GM23338 (cell line): ENCODE measurements at regions not wholly inside any gene's neighbourhood (a gene's known extent, or its start where the extent isn't known, plus 50 kb on each side); places are given as distances from the start of the nearest gene placed in this dataset.

Source experiments
- ATAC-seq: fragments of 200-7000 bp; cut with Tn5 transposase; 3 replicates; pipeline ENCODE4 v1.9.1; 2020
- DNase-seq: peaks from one replicate; pipeline ENCODE4 v3.0.0-alpha.2; 2015; ENCODE audit warnings: low spot score
- H2AFZ ChIP-seq: fragments of 200-600 bp; sonication (generic); 2 replicates; pipeline ENCODE4 v1.8.0; 2016; ENCODE audit warnings: antibody characterized with exemption, mild to moderate bottlenecking, moderate library complexity
- H3F3A ChIP-seq: fragments of 200-600 bp; sonication (generic); replicated peaks from 2 replicates; pipeline ENCODE4 v1.8.0; 2017; ENCODE audit warnings: antibody characterized with exemption, mixed run types, low read depth
- H3K27ac ChIP-seq: fragments of 200-600 bp; sonication (generic); 2 replicates; pipeline ENCODE4 v1.6.1; 2016; ENCODE audit warnings: low read depth
- H3K27me3 ChIP-seq: fragments of 200-600 bp; sonication (generic); 2 replicates; pipeline ENCODE4 v1.8.0; 2016; ENCODE audit warnings: mild to moderate bottlenecking, mixed run types, moderate library complexity; ENCODE audit not compliant: insufficient read depth
- H3K36me3 ChIP-seq: fragments of 200-600 bp; sonication (generic); 2 replicates; pipeline ENCODE4 v1.8.0; 2016; ENCODE audit warnings: mild to moderate bottlenecking; ENCODE audit not compliant: insufficient read depth
- H3K4me1 ChIP-seq: fragments of 200-600 bp; sonication (generic); 2 replicates; pipeline ENCODE4 v1.8.0; 2016; ENCODE audit warnings: mild to moderate bottlenecking, moderate library complexity; ENCODE audit not compliant: insufficient read depth
- H3K4me2 ChIP-seq: fragments of 200-600 bp; sonication (generic); 2 replicates; pipeline ENCODE4 v1.7.1; 2017; ENCODE audit warnings: mixed run types
- H3K4me3 ChIP-seq: fragments of 200-600 bp; sonication (generic); 2 replicates; pipeline ENCODE4 v1.6.1; 2016; ENCODE audit warnings: mixed run types
- H3K79me2 ChIP-seq: fragments of 200-600 bp; sonication (generic); replicated peaks from 2 replicates; pipeline ENCODE4 v1.8.0; 2017; ENCODE audit warnings: mild to moderate bottlenecking; ENCODE audit not compliant: insufficient read depth
- H3K9me2 ChIP-seq: fragments of 200-600 bp; sonication (generic); 2 replicates; pipeline ENCODE4 v1.8.0; 2017; ENCODE audit not compliant: insufficient read depth
- H4K20me1 ChIP-seq: fragments of 200-600 bp; sonication (generic); replicated peaks from 2 replicates; pipeline ENCODE4 v1.8.0; 2017; ENCODE audit warnings: mild to moderate bottlenecking; ENCODE audit not compliant: insufficient read depth
- H3K27ac Mint-ChIP-seq: 2 replicates; pipeline ENCODE4 v1.8.0; 2020; ENCODE audit warnings: inconsistent platforms, mild to moderate bottlenecking, moderate library complexity, mixed read lengths
- H3K27me3 Mint-ChIP-seq: 3 replicates; pipeline ENCODE4 v1.8.0; 2022; ENCODE audit warnings: low read depth, mild to moderate bottlenecking, moderate library complexity, mixed read lengths, inconsistent platforms; ENCODE audit not compliant: insufficient read depth, poor library complexity
- H3K36me3 Mint-ChIP-seq: 3 replicates; pipeline ENCODE4 v1.8.0; 2021; ENCODE audit warnings: low read depth, mild to moderate bottlenecking, inconsistent platforms, moderate library complexity, mixed read lengths
- H3K4me1 Mint-ChIP-seq: 3 replicates; pipeline ENCODE4 v1.8.0; 2020; ENCODE audit warnings: mild to moderate bottlenecking, inconsistent platforms, mixed read lengths
- H3K4me3 Mint-ChIP-seq: 3 replicates; pipeline ENCODE4 v1.8.0; 2021; ENCODE audit warnings: moderate library complexity, mild to moderate bottlenecking, inconsistent platforms, mixed read lengths
- H3K9me3 Mint-ChIP-seq: 3 replicates; pipeline ENCODE4 v1.8.0; 2020; ENCODE audit warnings: moderate library complexity, mild to moderate bottlenecking, inconsistent platforms, mixed read lengths
- CREB1 ChIP-seq: fragments of 250-450 bp; sonication (Bioruptor Pico); IDR thresholded peaks from 2 replicates; pipeline ENCODE4 v1.5.0; 2020; ENCODE audit warnings: low read depth, mild to moderate bottlenecking, moderate library complexity
- EZH2 ChIP-seq: fragments of 200-600 bp; sonication (generic); IDR thresholded peaks from one replicate; pipeline ENCODE4 v1.8.0; 2017; ENCODE audit warnings: antibody characterized with exemption, mild to moderate bottlenecking, low read depth; ENCODE audit not compliant: unreplicated experiment
- EZH2phosphoT487 ChIP-seq: fragments of 200-600 bp; sonication (generic); IDR thresholded peaks from one replicate; pipeline ENCODE4 v1.8.1; 2018; ENCODE audit warnings: antibody characterized with exemption; ENCODE audit not compliant: unreplicated experiment
- JUNB ChIP-seq: IDR thresholded peaks from one replicate; pipeline ENCODE4 v1.6.1; 2016; ENCODE audit warnings: antibody characterized with exemption; ENCODE audit not compliant: unreplicated experiment
- POLR2AphosphoS5 ChIP-seq: IDR thresholded peaks from 2 replicates; pipeline ENCODE4 v1.6.1; 2016; ENCODE audit warnings: antibody characterized with exemption, low read depth
- STAT1 ChIP-seq: IDR thresholded peaks from one replicate; pipeline ENCODE4 v1.6.1; 2016; ENCODE audit warnings: antibody characterized with exemption; ENCODE audit not compliant: unreplicated experiment
- ZNF114 ChIP-seq: fragments of 250-450 bp; sonication (Bioruptor Pico); IDR thresholded peaks from 2 replicates; pipeline ENCODE4 v1.5.0; 2020; ENCODE audit warnings: mild to moderate bottlenecking, moderate library complexity
- ZNF331 ChIP-seq: fragments of 250-450 bp; sonication (Bioruptor Pico); IDR thresholded peaks from 2 replicates; pipeline ENCODE4 v1.5.0; 2020; ENCODE audit warnings: low read depth, mild to moderate bottlenecking, moderate library complexity
- TF ChIP-seq, protein P1 (sequence below): fragments of 250-450 bp; sonication (Bioruptor Pico); IDR thresholded peaks from 2 replicates; pipeline ENCODE4 v1.5.0; 2020; ENCODE audit warnings: mild to moderate bottlenecking, moderate library complexity
- TF ChIP-seq, protein P2 (sequence below): IDR thresholded peaks from one replicate; pipeline ENCODE4 v1.6.1; 2018; ENCODE audit warnings: antibody characterized with exemption; ENCODE audit not compliant: unreplicated experiment
- TF ChIP-seq, protein P3 (sequence below), 2 experiments: fragments of 200-600 bp in 1 of 2; sonication (generic) in 1 of 2; conservative IDR thresholded peaks; 2 replicates each; pipeline versions ENCODE4 v1.5.1 to v1.6.1; 2016 to 2017; ENCODE audit warnings: antibody characterized with exemption in 2 of 2, low read depth in 2 of 2, mild to moderate bottlenecking in 2 of 2, moderate library complexity in 1 of 2

DNA sequence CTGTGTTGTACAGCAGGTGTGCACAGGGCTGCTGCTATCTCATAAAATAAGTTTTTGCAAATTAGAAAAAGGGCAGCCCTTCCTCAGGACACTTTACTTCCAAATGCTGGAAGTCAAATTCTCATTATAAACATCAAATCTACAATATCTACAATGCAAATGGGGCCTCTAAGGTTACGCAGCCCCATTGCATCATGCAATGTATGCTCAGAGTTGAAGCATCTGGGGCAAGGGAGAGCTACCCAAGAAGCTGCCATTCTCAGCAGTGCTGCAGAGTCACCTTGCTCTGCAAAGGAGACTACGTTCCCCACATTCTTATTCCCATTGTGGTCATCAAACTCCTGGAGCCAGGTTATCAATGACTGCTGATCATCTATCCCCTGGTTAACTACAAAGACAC, 208.9 kb upstream of the POGK start:
- Histone ChIP-seq H3K27ac (no peak overlapping the region), H2AFZ (0 out of 2 replicates have a peak overlapping the region, but pooled peaks have one; percentile 54), H3K4me1 (no peaks in the 10 kb centered on the region), H3K27me3 (no peaks in the 10 kb centered on the region), H3F3A (no peaks in the 10 kb centered on the region), H3K4me2 (no peak overlapping the region), H3K9me2 (0 out of 2 replicates have a peak, but pooled peaks cover 3% of the 10 kb centered on the region), H3K36me3 (no peaks in the 10 kb centered on the region), H3K79me2 (no peaks in the 10 kb centered on the region), H3K4me3 (no peak overlapping the region), H4K20me1 (no peaks in the 10 kb centered on the region)
- ATAC-seq (no peak), DNase-seq (no peak)
- H3K4me3 Mint-ChIP-seq: no peak overlapping the region
- no peaks in the 10 kb centered on the region for H3K36me3 Mint-ChIP-seq
- H3K4me1 Mint-ChIP-seq: no peaks in the 10 kb centered on the region
- no peak for TF ChIP-seq EZH2
- no peak for TF ChIP-seq JUNB
- TF ChIP-seq STAT1: no peak
- no peak for TF ChIP-seq ZNF114 (CRISPR knock-in tag)
- no peak for TF ChIP-seq POLR2AphosphoS5
- TF ChIP-seq CREB1 (CRISPR knock-in tag): no peak
- TF ChIP-seq ZNF331: no peak
- TF ChIP-seq, protein P1, sequence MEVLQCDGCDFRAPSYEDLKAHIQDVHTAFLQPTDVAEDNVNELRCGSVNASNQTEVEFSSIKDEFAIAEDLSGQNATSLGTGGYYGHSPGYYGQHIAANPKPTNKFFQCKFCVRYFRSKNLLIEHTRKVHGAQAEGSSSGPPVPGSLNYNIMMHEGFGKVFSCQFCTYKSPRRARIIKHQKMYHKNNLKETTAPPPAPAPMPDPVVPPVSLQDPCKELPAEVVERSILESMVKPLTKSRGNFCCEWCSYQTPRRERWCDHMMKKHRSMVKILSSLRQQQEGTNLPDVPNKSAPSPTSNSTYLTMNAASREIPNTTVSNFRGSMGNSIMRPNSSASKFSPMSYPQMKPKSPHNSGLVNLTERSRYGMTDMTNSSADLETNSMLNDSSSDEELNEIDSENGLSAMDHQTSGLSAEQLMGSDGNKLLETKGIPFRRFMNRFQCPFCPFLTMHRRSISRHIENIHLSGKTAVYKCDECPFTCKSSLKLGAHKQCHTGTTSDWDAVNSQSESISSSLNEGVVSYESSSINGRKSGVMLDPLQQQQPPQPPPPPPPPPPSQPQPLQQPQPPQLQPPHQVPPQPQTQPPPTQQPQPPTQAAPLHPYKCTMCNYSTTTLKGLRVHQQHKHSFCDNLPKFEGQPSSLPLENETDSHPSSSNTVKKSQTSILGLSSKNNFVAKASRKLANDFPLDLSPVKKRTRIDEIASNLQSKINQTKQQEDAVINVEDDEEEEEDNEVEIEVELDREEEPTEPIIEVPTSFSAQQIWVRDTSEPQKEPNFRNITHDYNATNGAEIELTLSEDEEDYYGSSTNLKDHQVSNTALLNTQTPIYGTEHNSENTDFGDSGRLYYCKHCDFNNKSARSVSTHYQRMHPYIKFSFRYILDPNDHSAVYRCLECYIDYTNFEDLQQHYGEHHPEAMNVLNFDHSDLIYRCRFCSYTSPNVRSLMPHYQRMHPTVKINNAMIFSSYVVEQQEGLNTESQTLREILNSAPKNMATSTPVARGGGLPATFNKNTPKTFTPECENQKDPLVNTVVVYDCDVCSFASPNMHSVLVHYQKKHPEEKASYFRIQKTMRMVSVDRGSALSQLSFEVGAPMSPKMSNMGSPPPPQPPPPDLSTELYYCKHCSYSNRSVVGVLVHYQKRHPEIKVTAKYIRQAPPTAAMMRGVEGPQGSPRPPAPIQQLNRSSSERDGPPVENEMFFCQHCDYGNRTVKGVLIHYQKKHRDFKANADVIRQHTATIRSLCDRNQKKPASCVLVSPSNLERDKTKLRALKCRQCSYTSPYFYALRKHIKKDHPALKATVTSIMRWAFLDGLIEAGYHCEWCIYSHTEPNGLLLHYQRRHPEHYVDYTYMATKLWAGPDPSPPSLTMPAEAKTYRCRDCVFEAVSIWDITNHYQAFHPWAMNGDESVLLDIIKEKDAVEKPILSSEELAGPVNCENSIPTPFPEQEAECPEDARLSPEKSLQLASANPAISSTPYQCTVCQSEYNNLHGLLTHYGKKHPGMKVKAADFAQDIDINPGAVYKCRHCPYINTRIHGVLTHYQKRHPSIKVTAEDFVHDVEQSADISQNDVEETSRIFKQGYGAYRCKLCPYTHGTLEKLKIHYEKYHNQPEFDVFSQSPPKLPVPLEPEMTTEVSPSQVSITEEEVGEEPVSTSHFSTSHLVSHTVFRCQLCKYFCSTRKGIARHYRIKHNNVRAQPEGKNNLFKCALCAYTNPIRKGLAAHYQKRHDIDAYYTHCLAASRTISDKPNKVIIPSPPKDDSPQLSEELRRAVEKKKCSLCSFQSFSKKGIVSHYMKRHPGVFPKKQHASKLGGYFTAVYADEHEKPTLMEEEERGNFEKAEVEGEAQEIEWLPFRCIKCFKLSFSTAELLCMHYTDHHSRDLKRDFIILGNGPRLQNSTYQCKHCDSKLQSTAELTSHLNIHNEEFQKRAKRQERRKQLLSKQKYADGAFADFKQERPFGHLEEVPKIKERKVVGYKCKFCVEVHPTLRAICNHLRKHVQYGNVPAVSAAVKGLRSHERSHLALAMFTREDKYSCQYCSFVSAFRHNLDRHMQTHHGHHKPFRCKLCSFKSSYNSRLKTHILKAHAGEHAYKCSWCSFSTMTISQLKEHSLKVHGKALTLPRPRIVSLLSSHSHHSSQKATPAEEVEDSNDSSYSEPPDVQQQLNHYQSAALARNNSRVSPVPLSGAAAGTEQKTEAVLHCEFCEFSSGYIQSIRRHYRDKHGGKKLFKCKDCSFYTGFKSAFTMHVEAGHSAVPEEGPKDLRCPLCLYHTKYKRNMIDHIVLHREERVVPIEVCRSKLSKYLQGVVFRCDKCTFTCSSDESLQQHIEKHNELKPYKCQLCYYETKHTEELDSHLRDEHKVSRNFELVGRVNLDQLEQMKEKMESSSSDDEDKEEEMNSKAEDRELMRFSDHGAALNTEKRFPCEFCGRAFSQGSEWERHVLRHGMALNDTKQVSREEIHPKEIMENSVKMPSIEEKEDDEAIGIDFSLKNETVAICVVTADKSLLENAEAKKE (CRISPR knock-in tag): no peak
- TF ChIP-seq, protein P2, sequence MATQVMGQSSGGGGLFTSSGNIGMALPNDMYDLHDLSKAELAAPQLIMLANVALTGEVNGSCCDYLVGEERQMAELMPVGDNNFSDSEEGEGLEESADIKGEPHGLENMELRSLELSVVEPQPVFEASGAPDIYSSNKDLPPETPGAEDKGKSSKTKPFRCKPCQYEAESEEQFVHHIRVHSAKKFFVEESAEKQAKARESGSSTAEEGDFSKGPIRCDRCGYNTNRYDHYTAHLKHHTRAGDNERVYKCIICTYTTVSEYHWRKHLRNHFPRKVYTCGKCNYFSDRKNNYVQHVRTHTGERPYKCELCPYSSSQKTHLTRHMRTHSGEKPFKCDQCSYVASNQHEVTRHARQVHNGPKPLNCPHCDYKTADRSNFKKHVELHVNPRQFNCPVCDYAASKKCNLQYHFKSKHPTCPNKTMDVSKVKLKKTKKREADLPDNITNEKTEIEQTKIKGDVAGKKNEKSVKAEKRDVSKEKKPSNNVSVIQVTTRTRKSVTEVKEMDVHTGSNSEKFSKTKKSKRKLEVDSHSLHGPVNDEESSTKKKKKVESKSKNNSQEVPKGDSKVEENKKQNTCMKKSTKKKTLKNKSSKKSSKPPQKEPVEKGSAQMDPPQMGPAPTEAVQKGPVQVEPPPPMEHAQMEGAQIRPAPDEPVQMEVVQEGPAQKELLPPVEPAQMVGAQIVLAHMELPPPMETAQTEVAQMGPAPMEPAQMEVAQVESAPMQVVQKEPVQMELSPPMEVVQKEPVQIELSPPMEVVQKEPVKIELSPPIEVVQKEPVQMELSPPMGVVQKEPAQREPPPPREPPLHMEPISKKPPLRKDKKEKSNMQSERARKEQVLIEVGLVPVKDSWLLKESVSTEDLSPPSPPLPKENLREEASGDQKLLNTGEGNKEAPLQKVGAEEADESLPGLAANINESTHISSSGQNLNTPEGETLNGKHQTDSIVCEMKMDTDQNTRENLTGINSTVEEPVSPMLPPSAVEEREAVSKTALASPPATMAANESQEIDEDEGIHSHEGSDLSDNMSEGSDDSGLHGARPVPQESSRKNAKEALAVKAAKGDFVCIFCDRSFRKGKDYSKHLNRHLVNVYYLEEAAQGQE: no peak
- TF ChIP-seq EZH2phosphoT487: no peak
- TF ChIP-seq, protein P3, sequence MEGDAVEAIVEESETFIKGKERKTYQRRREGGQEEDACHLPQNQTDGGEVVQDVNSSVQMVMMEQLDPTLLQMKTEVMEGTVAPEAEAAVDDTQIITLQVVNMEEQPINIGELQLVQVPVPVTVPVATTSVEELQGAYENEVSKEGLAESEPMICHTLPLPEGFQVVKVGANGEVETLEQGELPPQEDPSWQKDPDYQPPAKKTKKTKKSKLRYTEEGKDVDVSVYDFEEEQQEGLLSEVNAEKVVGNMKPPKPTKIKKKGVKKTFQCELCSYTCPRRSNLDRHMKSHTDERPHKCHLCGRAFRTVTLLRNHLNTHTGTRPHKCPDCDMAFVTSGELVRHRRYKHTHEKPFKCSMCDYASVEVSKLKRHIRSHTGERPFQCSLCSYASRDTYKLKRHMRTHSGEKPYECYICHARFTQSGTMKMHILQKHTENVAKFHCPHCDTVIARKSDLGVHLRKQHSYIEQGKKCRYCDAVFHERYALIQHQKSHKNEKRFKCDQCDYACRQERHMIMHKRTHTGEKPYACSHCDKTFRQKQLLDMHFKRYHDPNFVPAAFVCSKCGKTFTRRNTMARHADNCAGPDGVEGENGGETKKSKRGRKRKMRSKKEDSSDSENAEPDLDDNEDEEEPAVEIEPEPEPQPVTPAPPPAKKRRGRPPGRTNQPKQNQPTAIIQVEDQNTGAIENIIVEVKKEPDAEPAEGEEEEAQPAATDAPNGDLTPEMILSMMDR (conservative IDR thresholded peaks at IDR 0.05; ENCODE audit: low read depth in 2 of 2): no peak
- no peak overlapping the region for H3K27ac Mint-ChIP-seq
- no peaks in the 10 kb centered on the region for H3K9me3 Mint-ChIP-seq
- no peaks in the 10 kb centered on the region for H3K27me3 Mint-ChIP-seq
